Skin of body (tissue), 1 donor: ENCODE measurements at regions not wholly inside any gene's neighbourhood (a gene's known extent, or its start where the extent isn't known, plus 50 kb on each side); places are given as distances from the start of the nearest gene placed in this dataset.

Experiments
- DNase-seq: peaks from one replicate; lab custom pipeline; 2025; lab: John Stamatoyannopoulos, UW

DNA sequence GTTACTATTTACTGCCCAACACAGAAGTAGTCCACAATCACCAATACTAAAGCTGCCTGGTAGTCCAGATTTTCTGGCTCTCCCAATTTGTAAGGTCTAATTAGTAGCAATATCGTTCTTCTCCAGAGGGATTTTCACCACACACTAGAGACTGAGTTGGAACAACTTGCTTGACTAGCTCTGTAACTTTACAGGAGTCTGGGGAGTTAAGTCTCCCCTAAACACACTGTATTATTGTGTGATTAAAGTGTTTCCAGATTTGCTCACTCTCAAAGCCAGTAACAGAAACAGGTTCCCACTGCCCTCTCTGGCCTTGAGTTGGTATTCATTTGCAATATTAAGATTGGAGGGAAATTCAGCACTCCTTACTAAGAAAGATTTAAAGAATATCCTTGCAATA is 1175.7 kb downstream of the SORCS1 start:
- no peak for DNase-seq

DNA sequence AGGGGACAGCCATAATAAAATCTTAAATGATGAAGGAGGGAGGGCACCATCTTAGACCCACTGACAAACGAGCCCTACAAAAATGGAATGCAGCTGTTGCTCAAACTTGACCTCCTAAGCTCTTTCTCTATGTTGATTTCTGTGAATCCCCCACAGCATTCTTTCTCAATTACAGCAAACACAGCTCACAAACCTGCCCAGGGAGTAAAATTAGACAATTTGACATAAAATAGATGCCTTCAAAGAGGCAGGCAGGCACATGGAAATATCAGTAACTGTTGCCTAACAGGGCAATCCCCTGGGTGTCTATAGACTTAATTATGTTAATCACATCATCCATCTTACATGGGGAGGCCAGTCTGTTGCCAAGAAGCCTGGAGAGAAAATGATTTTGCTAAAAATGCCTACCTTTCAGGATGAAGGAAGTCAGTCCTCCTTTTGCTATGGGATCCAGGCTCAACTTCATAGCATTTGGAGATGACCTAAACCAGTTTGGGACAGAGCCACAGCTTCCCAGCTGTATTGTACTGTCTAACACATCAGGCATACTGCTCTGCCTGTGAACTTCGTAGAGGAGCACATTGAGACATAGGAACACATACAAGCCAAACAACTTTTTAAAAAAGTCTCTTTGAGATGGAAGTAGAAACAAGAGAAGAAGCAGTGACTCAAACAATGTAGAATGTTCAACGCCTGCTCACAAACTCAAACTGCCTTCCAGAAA is 1177.4 kb downstream of the SORCS1 start:
- peak; percentile 50 for DNase-seq

DNA sequence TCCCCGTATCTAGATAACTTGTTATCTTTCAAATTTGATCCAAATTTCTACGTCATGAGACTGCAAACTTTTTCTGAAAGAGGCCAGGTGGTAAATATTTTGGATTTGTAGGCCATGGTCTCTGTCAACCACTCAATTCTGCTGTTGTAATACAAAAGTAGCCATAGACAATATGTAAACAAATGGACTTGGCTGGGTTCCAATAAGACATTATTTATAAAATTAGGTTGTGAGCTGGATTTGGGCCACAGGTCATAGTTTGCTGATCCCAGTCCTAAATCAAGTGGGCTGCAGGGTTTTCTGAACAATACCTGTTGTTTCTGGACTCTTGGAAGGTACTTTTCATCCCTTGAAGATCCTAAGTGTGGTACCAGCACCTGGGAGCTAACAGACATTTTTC is 1178.0 kb downstream of the SORCS1 start:
- no peak for DNase-seq

DNA sequence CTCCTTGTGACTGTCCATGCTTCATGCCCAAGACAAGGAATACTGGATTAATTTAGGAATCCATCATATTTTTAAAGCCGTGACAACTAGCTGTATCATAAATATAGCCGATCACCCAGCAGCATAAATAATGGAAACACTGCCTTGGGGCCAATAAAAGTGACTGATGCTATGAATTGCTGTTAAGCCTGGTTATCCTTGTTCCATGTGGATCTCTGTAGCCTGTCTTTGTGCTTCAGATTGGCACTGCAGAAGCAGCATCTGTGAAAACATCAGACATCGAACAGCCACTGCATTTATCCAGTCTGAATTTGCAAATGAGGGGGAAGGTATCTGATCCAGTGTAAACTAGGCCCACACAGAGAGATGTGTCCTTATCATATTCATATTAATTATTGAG is 1181.8 kb downstream of the SORCS1 start:
- DNase-seq: no peak

DNA sequence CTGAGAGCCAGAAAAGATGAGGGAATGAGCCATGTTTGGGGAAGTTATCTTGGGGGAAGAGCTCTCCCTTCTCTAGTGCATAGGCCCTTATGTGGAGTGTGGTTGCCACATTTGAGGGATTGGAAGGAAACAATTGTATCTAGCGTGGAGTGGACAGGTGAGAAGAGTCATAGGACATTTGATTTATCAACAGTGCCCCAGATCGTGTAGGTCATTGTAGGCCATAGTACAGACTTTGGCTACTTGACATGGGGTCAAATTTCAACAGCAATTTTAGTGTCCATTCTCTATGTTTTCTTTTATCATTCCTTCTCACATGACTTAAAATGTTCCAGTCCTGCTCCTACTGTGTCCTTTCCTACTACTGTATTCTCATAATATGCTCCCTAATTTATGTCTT is 1182.8 kb downstream of the SORCS1 start:
- DNase-seq: no peak

DNA sequence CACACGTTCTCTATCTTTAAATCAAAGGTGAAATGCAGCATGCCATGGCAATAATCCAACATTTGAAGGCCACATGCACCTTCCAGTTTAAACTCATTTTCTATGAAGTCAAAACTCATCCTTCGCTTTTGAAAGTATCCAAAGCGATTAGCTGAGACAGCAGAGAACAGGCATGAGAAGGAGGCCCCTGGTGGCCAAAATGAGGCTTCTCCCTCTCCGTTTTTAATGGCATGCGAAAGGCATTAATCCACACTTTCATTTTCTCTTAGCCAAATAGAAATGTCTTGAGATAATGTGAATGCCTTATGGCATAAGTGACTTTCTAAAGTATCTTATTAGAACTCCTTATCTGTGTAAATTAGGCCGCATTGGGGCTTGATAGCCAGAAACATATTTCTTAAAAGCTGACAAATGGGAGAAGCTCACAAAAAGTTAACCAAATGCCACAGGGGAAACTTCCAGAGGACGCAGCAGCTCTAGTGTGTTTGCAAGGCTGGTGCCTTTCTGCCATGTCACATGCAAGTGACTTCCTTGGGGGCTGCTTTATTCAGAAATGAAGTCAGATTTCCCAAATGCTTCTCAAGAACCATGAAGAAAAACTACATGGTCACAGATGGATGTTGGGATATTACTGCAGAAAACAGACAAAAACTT is 1189.6 kb downstream of the SORCS1 start:
- peak; percentile 37 for DNase-seq

DNA sequence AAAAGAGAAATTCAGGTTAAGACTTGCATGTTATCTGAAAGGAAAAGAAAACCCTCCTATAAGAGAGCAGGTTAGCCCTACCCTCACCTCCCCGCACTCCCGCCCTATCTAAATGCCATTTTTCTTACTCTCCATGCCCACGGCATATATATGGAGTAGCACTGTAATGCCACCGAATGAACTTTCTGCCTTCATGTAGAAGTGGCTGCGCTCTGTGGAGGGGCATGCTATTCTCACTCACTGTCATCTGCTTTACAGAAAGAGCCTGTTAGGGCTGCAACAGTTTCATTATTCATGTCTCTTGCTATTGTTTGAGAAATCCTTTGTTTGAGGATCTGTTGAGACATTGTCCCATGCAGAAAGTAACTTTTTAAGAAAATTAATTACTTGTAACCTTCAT is 1190.6 kb downstream of the SORCS1 start:
- DNase-seq: no peak

DNA sequence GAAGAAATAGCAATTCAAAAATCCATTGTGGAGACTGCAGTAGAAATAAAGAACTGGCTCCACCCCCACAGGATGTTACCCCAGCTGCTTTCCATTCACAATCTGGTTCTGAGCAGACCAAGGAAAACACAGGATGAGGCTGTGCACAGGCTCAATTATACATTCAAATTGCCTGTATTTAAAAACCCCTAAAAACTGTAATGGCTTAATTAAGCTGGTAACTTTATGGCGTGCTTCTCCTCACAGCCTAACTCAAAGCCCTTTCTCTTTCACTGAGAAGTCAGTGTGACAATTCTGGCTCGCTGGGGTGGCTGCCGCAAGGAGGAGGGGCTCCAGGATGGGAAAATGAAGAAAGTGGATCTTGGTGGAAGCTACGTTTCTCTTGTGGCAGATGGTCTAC is 1191.1 kb downstream of the SORCS1 start:
- DNase-seq: peak; percentile 78

DNA sequence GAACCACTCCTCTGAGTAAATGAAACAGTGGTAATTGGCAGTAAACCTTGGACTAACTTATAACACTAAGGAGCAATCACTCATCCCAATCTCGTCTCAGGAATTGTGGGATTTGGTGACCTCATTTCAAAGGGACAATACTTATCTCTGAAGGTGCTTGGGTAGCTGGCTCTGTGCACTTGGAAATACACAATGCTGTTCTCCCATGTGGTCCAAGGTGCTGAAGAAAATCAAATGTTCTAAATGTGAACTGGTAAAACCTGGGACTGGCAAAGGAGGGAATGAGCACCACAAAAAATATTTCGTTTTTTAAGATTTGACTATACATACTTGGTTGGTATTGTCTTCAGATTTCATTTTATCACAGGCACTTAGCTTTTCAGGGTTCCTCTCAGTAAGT is 1193.0 kb downstream of the SORCS1 start:
- DNase-seq: no peak

DNA sequence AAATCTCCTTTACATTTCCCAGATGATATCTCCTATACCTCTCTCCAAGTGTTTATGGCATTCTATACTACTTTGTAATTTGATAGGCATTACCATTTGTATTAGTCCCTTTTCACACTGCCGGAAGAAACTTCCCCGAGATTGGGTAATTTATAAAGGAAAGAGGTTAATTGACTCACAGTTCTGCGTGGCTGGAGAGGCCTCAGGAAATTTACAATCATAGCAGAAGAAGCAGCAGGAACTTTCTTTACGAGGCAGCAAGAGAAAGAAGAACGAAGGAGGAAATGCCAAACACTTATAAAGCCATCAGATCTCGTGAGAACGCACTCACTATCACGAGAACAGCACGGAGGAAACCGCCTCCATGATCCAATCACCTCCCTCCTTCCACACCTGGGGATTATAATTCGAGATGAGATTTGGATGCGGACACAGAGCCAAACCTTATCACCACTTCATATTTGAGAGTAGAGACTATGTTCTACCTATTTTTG is 1194.6 kb downstream of the SORCS1 start:
- DNase-seq: no peak

DNA sequence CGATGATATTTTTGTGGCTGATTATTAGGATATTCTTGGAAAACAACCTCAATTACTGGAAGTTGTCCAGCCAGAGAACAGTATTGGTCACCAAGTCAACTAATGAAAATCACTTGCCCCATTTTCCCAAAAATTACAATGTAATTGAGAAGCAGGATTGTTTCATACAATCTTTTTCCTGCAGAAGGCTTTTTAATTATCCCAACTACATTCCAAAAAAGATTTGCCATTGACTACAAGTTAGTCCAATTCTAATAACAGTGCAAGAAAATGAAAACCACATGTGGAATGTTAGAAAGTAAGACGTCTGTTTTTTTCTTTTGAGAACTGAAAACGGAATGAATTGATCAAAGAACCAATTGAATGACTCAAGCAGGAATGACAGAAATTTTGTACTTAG is 1195.8 kb downstream of the SORCS1 start:
- peak; percentile 21 for DNase-seq

DNA sequence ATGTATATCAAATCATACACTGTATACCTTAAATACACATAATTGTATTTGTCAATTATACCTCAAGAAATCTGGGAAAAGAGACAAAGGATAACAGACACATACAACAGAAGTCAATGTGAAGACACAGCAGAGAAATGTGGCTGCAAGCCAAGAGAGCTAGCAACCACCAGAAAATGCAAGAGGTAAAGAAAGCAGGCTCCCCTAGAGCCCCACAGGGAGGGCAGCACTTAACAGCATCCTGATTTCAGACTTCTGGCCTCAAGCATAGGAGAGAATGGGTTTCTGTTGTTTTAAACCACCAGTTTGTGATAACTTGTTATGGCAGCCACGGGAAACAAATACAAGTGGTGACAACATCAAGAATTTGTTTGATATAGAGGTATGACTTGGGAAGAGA is 1197.2 kb downstream of the SORCS1 start:
- DNase-seq: no peak

DNA sequence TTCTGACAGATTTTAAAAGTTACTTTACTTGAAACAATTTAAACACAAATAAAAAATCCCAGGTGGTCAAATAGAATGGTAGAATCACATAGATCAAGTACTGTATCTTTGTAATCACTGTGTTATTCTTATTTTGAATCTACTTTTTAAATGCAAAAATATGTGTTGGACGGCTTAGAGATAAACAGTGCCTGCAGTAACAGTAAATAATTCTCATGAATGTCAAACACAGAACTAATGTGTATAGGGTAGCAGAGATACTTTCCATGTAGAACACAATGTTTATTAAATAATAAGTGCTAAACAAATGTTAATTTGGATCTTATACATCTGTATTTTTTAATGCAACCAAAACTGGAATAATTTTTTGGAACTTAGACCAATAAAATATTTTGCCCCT is 1199.4 kb downstream of the SORCS1 start:
- no peak for DNase-seq

DNA sequence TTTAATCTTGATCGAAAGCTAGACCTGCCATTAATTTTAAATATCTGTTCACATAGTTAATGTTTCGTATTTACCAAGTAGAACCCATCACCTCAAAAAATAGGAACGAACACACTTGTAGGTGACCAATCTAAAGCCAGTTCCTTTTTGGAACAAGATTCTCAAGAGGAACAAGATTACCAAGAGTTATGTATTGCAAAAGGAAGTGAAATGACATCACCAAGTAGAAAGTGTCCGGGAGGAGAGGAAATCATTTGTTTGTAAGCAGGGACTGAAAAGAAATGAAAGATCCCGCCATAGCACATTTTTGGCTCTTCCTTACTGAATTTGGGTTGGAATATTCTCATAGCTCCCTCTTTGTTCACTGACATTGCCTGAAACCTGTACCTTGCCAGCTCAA is 1200.5 kb downstream of the SORCS1 start:
- no peak for DNase-seq

DNA sequence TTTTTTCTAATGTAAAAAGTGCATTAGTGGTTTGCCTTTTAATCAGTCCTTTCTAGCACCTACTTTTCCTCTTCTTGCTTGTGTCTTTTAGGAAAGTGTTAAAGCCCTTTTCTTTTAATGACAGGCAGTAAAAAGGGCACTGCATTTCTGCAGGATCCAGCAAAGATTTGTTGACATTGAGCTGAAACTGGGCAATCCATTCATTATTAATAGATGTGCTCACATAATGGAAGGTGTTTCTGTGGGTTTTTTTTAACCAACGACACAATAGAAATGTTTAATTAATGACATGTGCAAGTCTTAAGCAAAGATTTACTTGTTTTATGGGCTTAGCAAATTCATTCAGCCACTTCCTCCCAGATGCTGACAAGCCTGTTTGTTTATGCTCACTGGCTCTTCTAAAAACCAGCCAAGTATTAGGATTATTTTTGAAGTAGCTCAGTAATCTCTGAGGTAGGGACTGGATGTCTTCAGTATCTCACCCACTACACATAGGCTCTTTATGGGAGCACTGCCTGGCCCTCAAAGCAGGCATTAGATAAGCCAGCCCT is 1201.1 kb downstream of the SORCS1 start:
- peak; percentile 38 for DNase-seq

DNA sequence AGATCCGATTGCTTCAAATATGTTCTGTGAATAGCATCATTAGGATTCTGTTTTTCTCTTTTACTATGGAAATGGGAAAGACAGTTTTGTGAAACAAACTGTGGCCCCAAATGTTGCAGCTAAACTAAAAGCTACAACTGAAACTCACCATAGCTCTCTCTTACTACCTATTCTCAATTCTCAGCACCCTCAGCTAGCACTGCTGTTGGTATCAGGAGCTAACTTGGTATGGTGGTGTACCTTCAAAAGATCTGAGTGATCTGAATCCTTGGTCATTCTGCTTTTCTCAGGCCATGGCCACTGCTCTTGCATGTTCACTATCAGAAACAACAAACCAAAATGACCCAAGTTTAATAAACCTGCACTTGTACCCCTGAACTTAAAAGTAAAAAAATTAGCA is 1208.0 kb downstream of the SORCS1 start:
- DNase-seq: no peak

DNA sequence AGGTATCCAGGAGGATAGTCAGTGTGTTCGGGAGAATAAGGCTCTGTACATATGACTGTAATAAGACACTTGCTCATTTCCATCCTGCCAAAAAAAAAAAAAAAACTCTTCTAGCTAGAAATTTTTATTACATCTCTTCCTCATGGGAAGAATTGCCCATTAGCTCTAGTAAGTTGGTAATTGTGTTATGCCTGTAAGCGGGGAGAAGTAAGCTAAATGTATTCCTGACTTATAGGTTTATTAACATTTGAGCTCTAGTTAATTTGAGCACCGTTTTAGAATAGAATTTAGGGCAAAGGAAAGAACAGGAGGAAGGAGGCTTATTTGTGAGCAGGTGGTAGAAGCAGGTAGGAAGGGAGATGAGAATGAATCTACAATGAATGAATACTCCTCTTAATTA is 1210.6 kb downstream of the SORCS1 start:
- DNase-seq: no peak

DNA sequence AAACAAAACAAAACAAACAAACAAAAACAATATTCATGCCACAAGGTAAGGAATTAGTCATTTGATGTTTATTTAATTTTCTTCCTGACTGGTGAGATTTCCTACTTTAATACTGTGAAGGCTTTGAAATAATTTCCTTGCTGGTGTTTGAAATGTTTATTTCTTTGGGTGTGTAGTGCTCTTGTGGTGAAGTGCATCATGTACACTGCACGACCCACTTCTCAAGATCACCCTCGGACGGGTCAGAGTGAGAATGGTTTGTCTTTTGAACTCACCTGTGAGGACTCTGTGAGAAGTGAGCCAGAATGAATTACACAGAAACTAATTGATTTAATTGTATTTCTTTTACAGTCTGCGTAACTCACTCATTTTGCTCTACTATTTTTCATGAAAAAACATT is 1211.5 kb downstream of the SORCS1 start:
- DNase-seq: no peak

DNA sequence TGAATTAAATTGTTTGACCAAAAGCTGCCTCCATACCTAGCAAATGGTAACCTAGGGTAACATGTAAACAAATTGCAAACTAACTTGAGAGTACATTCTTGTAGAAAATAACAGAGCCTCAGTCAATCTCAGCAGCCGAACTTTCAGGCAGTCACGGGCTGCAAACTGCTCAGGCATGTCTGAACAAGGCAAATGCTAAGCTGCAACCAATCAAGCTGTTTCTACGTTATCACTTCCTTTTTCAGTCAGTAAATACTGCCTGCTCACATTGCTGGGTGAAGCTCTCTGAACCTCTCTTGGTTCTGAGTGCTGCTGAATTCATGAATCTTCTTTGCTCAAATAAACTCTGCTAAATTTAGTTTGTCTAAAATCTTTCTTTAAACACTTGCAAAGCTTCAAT is 1212.4 kb downstream of the SORCS1 start:
- peak; percentile 46 for DNase-seq

DNA sequence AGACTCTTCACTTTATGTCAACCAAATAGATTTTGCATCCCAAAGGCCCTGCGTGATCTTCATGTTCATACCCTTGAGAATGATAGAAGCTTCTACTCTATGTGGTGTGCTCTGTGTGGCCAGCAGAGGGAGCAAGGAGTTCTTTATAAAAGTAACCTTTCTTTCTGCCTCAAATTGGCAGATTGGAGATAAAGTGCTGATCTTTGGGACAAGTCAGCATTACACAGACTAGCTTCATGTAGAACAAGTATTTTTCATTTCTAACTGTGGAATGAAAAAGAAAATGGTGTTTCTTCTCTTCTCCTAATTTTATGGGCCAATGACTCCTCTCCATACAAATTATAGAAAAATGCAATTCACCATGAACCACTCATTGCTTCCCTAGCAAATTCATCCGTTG is 1214.1 kb downstream of the SORCS1 start:
- peak; percentile 55 for DNase-seq

DNA sequence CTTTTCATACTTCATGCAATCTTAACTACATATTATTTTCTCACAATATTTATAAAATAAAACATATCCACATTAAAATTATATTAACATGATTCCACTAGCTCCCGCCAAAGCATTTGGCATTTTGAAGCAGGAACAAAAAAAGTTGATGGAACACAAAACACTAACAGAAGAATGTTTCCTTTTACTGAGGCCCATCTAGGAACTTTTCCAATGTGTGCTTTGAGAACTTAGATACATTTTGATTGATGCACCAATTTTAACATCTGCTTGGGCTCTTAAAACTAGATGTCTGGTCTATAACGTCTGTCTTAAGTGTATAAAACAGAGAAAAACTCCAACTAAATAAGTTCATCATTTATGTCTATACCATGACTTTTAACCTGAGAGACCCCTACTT is 1214.8 kb downstream of the SORCS1 start:
- DNase-seq: peak; percentile 87

DNA sequence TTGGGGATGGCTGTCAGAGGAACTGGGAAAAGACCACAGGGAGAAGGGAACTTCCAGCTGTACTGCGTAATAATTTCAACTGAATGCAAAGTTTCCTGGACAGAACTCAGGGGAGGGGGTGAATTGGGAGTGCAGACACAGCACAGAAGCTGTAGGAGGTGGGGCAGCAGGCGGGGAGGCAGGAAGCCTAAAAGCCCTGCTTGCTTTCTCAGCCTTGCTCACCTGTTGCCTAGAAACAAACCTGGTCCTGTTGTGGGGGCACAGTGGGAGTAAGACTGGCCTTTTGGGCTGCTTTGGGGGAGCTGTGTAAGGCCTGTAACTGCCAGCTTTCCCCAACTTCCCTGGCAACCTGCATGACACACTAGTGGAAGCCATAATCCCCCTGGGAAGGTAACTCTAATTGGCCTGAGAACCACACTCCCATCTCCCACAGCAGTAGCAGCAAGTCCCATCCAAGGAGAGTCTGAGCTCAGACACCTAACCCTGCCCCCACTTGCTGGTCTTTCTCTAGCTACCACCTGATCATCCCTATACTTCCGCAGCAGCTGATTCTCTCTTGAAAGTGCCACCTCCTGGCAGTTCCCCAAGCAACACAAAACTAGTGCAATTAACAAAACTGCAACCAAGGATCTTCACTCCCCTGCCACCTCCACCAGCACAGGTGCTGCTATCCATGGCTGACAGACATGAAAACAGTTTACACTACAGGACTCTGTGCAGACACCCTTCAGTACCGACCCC is 1239.3 kb downstream of the SORCS1 start:
- no peak for DNase-seq
